Ascending aorta (tissue), 2 donors: ENCODE measurements at regions not wholly inside any gene's neighbourhood (a gene's known extent, or its start where the extent isn't known, plus 50 kb on each side); places are given as distances from the start of the nearest gene placed in this dataset.

Experiments
- DNase-seq, 2 donors: peaks; one replicate each; pipeline ENCODE4 v3.0.0-alpha.2; 2019; ENCODE audit warnings: low spot score in 2 of 2
- H3K27ac ChIP-seq, 2 donors: fragments of 200-600 bp; sonication (generic); one replicate each; pipeline ENCODE4 v1.5.1; 2016 to 2017; ENCODE audit warnings: mild to moderate bottlenecking in 1 of 2
- H3K27me3 ChIP-seq: fragments of 200-600 bp; sonication (generic); one replicate; pipeline ENCODE4 v1.5.1; 2017
- H3K36me3 ChIP-seq, 2 donors: fragments of 200-600 bp; sonication (generic); one replicate each; pipeline ENCODE4 v1.5.1; 2016
- H3K4me1 ChIP-seq, 2 donors: fragments of 200-600 bp; sonication (generic); one replicate each; pipeline ENCODE4 v1.5.1; 2016 to 2017; ENCODE audit warnings: mild to moderate bottlenecking in 1 of 2
- H3K4me3 ChIP-seq, 2 donors: fragments of 200-600 bp; sonication (generic); one replicate each; pipeline ENCODE4 v1.5.1; 2016 to 2017; ENCODE audit warnings: mild to moderate bottlenecking in 1 of 2
- H3K9me3 ChIP-seq, 2 donors: fragments of 200-600 bp; sonication (generic); one replicate each; pipeline ENCODE4 v1.5.1; 2016
- CTCF ChIP-seq, 3 experiments: fragments of 200-600 bp in 2 of 3; fragments of 450-650 bp in 1 of 3; sonication (generic) in 2 of 3; IDR thresholded peaks; one replicate each; pipeline ENCODE4 v1.5.1; 2016 to 2019; ENCODE audit warnings: antibody characterized with exemption in 3 of 3, mild to moderate bottlenecking in 1 of 3, moderate library complexity in 1 of 3
- intact Hi-C: fragments of 100-400 bp; cut with DNase I; formaldehyde crosslinking; loops from one replicate; pipeline ENCODE4 v1.15.1; 2023

- Histone ChIP-seq H3K27ac (no peak overlapping the region), H3K4me1 (no peaks in the 10 kb centered on the region), H3K36me3 (no peaks in the 10 kb centered on the region), H3K4me3 (no peak overlapping the region), H3K9me3 (no peaks in the 10 kb centered on the region), H3K27me3 (no peaks in the 10 kb centered on the region)
- DNase-seq, result no peak
- no peak for TF ChIP-seq CTCF (IDR thresholded peaks at IDR 0.05)
- intact Hi-C loops, result no loop called here
These were observed 157.6 kb downstream of the SH3BGRL2 start for GRCh38 chr6:79788756-79789155.

GRCh38 chr6:79787626-79788025 is 156.5 kb downstream of the SH3BGRL2 start:
- Histone ChIP-seq H3K4me3 (no peak overlapping the region), H3K27ac (no peak overlapping the region), H3K36me3 (no peaks in the 10 kb centered on the region), H3K9me3 (no peaks in the 10 kb centered on the region), H3K4me1 (no peaks in the 10 kb centered on the region), H3K27me3 (no peaks in the 10 kb centered on the region)
- TF ChIP-seq CTCF (IDR thresholded peaks at IDR 0.05), result no peak
- intact Hi-C loops, result no loop called here
- no peak for DNase-seq

GRCh38 chr6:79784395-79784753 is 153.2 kb downstream of the SH3BGRL2 start:
- Histone ChIP-seq H3K27ac (no peak overlapping the region), H3K36me3 (no peaks in the 10 kb centered on the region), H3K4me1 (no peaks in the 10 kb centered on the region), H3K27me3 (no peaks in the 10 kb centered on the region), H3K9me3 (no peaks in the 10 kb centered on the region), H3K4me3 (no peak overlapping the region)
- no peak for DNase-seq
- intact Hi-C loops, result no loop called here
- TF ChIP-seq CTCF (IDR thresholded peaks at IDR 0.05), result no peak

GRCh38 chr6:79783670-79784394 is 152.7 kb downstream of the SH3BGRL2 start:
- Histone ChIP-seq H3K4me1 (no peaks in the 10 kb centered on the region), H3K27me3 (no peaks in the 10 kb centered on the region), H3K9me3 (no peaks in the 10 kb centered on the region), H3K4me3 (no peak overlapping the region), H3K27ac (no peak overlapping the region), H3K36me3 (no peaks in the 10 kb centered on the region)
- intact Hi-C loops, result no loop called here
- no peak for TF ChIP-seq CTCF (IDR thresholded peaks at IDR 0.05)
- DNase-seq, result no peak

GRCh38 chr6:79782792-79783580 is 151.9 kb downstream of the SH3BGRL2 start:
- Histone ChIP-seq H3K36me3 (no peaks in the 10 kb centered on the region), H3K4me1 (no peaks in the 10 kb centered on the region), H3K4me3 (no peak overlapping the region), H3K27me3 (no peaks in the 10 kb centered on the region), H3K27ac (no peak overlapping the region), H3K9me3 (no peaks in the 10 kb centered on the region)
- DNase-seq, result no peak
- intact Hi-C loops, result no loop called here
- TF ChIP-seq CTCF (IDR thresholded peaks at IDR 0.05), result no peak
